Spleen (tissue), 11 donors: ENCODE measurements at regions not wholly inside any gene's neighbourhood (a gene's known extent, or its start where the extent isn't known, plus 50 kb on each side); places are given as distances from the start of the nearest gene placed in this dataset.
"Not testable (repeated sequence)": the region's sequence is repeated elsewhere in the genome, so short reads cannot be mapped to it uniquely, and the experiment has no call there.

ENCODE experiments used
- DNase-seq: peaks from one replicate; pipeline ENCODE4 v3.0.0-alpha.2; 2020
- H3K27ac ChIP-seq, 8 donors: fragments of 200-600 bp; sonication (generic) in 7 of 8; 1 replicate in 4 of 8; 2 replicates in 4 of 8; pipeline versions ENCODE4 v1.5.0 to v1.8.0; 2016 to 2021; ENCODE audit warnings: inconsistent platforms in 4 of 8, mild to moderate bottlenecking in 4 of 8, moderate library complexity in 1 of 8
- H3K27me3 ChIP-seq, 7 donors: fragments of 200-600 bp; sonication (generic) in 6 of 7; replicated peaks in 1 of 7; 1 replicate in 4 of 7; 2 replicates in 3 of 7; pipeline versions ENCODE4 v1.5.0 to v1.8.0; 2016 to 2021; ENCODE audit warnings: inconsistent platforms in 3 of 7, mild to moderate bottlenecking in 1 of 7
- H3K36me3 ChIP-seq, 6 donors: fragments of 200-600 bp; sonication (generic) in 5 of 6; 1 replicate in 4 of 6; 2 replicates in 2 of 6; pipeline versions ENCODE4 v1.5.0 to v1.8.0; 2016 to 2021; ENCODE audit warnings: inconsistent platforms in 2 of 6
- H3K4me1 ChIP-seq, 6 donors: fragments of 200-600 bp; sonication (generic) in 5 of 6; 1 replicate in 3 of 6; 2 replicates in 3 of 6; pipeline versions ENCODE4 v1.5.0 to v1.8.0; 2016 to 2021; ENCODE audit warnings: inconsistent platforms in 3 of 6
- H3K4me3 ChIP-seq, 8 donors: fragments of 200-600 bp; sonication (generic) in 7 of 8; 1 replicate in 4 of 8; 2 replicates in 4 of 8; pipeline versions ENCODE4 v1.5.0 to v1.8.0; 2016 to 2021; ENCODE audit warnings: inconsistent platforms in 4 of 8, mild to moderate bottlenecking in 4 of 8, moderate library complexity in 2 of 8
- H3K9me3 ChIP-seq, 8 donors: fragments of 200-600 bp; sonication (generic) in 7 of 8; 1 replicate in 4 of 8; 2 replicates in 4 of 8; pipeline versions ENCODE4 v1.5.0 to v1.8.0; 2016 to 2021; ENCODE audit warnings: inconsistent platforms in 4 of 8
- CTCF ChIP-seq, 11 experiments: fragments of 200-600 bp in 7 of 11; fragments of 450-650 bp in 4 of 11; sonication (generic) in 4 of 11; IDR thresholded peaks in 8 of 11; conservative IDR thresholded peaks in 3 of 11; 1 replicate in 7 of 11; 2 replicates in 4 of 11; pipeline versions ENCODE4 v1.4.0 to v1.8.0; 2016 to 2021; ENCODE audit warnings: antibody characterized with exemption in 11 of 11, inconsistent platforms in 4 of 11, mild to moderate bottlenecking in 1 of 11
- POLR2A ChIP-seq, 3 donors: fragments of 450-650 bp; IDR thresholded peaks; one replicate each; pipeline ENCODE4 v1.5.1; 2017; ENCODE audit warnings: antibody characterized with exemption in 3 of 3, mild to moderate bottlenecking in 1 of 3
- POLR2AphosphoS5 ChIP-seq, 3 donors: sonication (generic); formaldehyde crosslinking; IDR thresholded peaks; one replicate each; pipeline ENCODE4 v1.5.1; 2017; ENCODE audit warnings: antibody characterized with exemption in 3 of 3
- WGBS, 5 donors: extraction: QIAGEN DNeasy Blood & Tissue Kit in 3 of 5; methylation state at CpG; one replicate each; pipeline versions ENCODE4 v1.1.5 to v1.1.7; 2013 to 2018; 5-methylcytosine and 5-hydroxymethylcytosine counted together
- intact Hi-C: fragments of 100-400 bp; cut with DNase I; formaldehyde crosslinking; loops from one replicate; pipeline ENCODE4 v1.15.0; 2023; ENCODE audit warnings: low total_unique reads
- donor health status: healthy with polysubstance abuse.
- donor health status: DM: no; HTN: no; CAD: no; lungs with moderate emphysema.
- donor health status: DM: no; HTN: no; CAD: no.
- donor health status: Bipolar disorder and iron deficiency.
- donor health status: healthy.
- donor health status: DM: no; HTN: no; CAD: no.
- donor health status: DM: yes; HTN: yes; CAD: no.

GRCh38 chr7:81051811-81052413 is 133.1 kb upstream of the SEMA3C start:
- Histone ChIP-seq H3K9me3 (peaks cover 0 to 20% (median 7%) of the 10 kb centered on the region in 8 donors), H3K4me1 (no peaks in the 10 kb centered on the region), H3K27ac (no peak overlapping the region), H3K27me3 (no peaks in the 10 kb centered on the region), H3K4me3 (no peak overlapping the region), H3K36me3 (no peaks in the 10 kb centered on the region)
- DNase-seq, result no peak
- TF ChIP-seq POLR2A (IDR thresholded peaks at IDR 0.05), result no peak
- TF ChIP-seq POLR2AphosphoS5 (IDR thresholded peaks at IDR 0.05), result no peak
- no peak for TF ChIP-seq CTCF (IDR thresholded peaks at IDR 0.05 in 8 of 11, conservative IDR thresholded peaks at IDR 0.05 in 3 of 11)
- intact Hi-C loops, result no loop called here
- WGBS, 5 donors, result 51 to 81% (median 71%) methylated on average over 3 of the region's 3 CpGs

GRCh38 chr7:81045491-81046030 is 126.7 kb upstream of the SEMA3C start:
- Histone ChIP-seq H3K36me3 (no peaks in the 10 kb centered on the region), H3K4me1 (no peaks in the 10 kb centered on the region)

GRCh38 chr7:81042646-81043045 is 123.8 kb upstream of the SEMA3C start:
- intact Hi-C loops, H3K27me3 ChIP-seq, H3K27ac ChIP-seq, H3K4me1 ChIP-seq, H3K4me3 ChIP-seq, DNase-seq, H3K36me3 ChIP-seq: not testable (repeated sequence)
- 69 to 91% (median 88%) methylated on average over 3 to 21 of the region's 21 CpGs; no CpG with 5 or more reads in 1 of the 5 donors for WGBS, 5 donors
- peaks cover 0 to 38% (median 13%) of the 10 kb centered on the region in 8 donors for H3K9me3 ChIP-seq

More at GRCh38 chr7:81045491-81046030, 126.7 kb upstream of the SEMA3C start:
- DNase-seq, result no peak
- no peak overlapping the region for H3K4me3 ChIP-seq
- intact Hi-C loops, result no loop called here
- no peak for TF ChIP-seq POLR2A (IDR thresholded peaks at IDR 0.05)
- no peak for TF ChIP-seq CTCF (IDR thresholded peaks at IDR 0.05 in 8 of 11, conservative IDR thresholded peaks at IDR 0.05 in 3 of 11)
- TF ChIP-seq POLR2AphosphoS5 (IDR thresholded peaks at IDR 0.05), result no peak
- H3K9me3 ChIP-seq, result peaks cover 0 to 40% (median 12%) of the 10 kb centered on the region in 8 donors
- H3K27ac ChIP-seq, result no peak overlapping the region
- no peaks in the 10 kb centered on the region for H3K27me3 ChIP-seq

GRCh38 chr7:81040496-81040895 is 121.6 kb upstream of the SEMA3C start:
- peaks cover 0 to 22% (median 3%) of the 10 kb centered on the region in 8 donors for H3K9me3 ChIP-seq
- H3K36me3 ChIP-seq, result no peaks in the 10 kb centered on the region
- no peak overlapping the region for H3K27ac ChIP-seq
- intact Hi-C loops, result no loop called here
- no peak for DNase-seq
- no peak for TF ChIP-seq POLR2AphosphoS5 (IDR thresholded peaks at IDR 0.05)
- no peaks in the 10 kb centered on the region for H3K4me1 ChIP-seq
- 94 to 100% (median 97%) methylated on average over 1 of the region's 1 CpG for WGBS, 5 donors
- no peaks in the 10 kb centered on the region for H3K27me3 ChIP-seq
- no peak overlapping the region for H3K4me3 ChIP-seq

- H3K27me3 ChIP-seq, result no peaks in the 10 kb centered on the region
- peaks cover 0 to 17% (median 0%) of the 10 kb centered on the region in 8 donors for H3K9me3 ChIP-seq
- no peak for DNase-seq
- no peaks in the 10 kb centered on the region for H3K36me3 ChIP-seq
- no peak overlapping the region for H3K4me3 ChIP-seq
- TF ChIP-seq POLR2AphosphoS5 (IDR thresholded peaks at IDR 0.05) (no peak), POLR2A (IDR thresholded peaks at IDR 0.05) (no peak), CTCF (IDR thresholded peaks at IDR 0.05 in 8 of 11, conservative IDR thresholded peaks at IDR 0.05 in 3 of 11) (no peak)
- H3K4me1 ChIP-seq, result no peaks in the 10 kb centered on the region
- intact Hi-C loops, result no loop called here
- H3K27ac ChIP-seq, result no peak overlapping the region
Measured at GRCh38 chr7:81036871-81037270, 118.0 kb upstream of the SEMA3C start.
